Caco-2 (cell line): ENCODE measurements at regions not wholly inside any gene's neighbourhood (a gene's known extent, or its start where the extent isn't known, plus 50 kb on each side); places are given as distances from the start of the nearest gene placed in this dataset.

Experiments used
- BruUV-seq: library from RNA; stranded (reverse); fragments of 400-500 nt; replicated peaks from 2 replicates; lab custom pipeline; 2021; lab: Mats Ljungman, UMichigan
- CTCF ChIA-PET: fragments of 300-600 bp; sonication (Branson Sonifier 250); formaldehyde crosslinking; loops from one replicate; lab custom pipeline; 2022; ENCODE audit warnings: antibody characterized with exemption; lab: Charles Lee
- POLR2A ChIA-PET: fragments of 300-600 bp; sonication (Branson Sonifier 250); formaldehyde crosslinking; loops from one replicate; lab custom pipeline; 2022; ENCODE audit warnings: antibody characterized with exemption; lab: Charles Lee
- DNase-seq, 2 experiments: peaks; one replicate each; pipeline versions ENCODE4 v3.0.0 to v3.0.0-alpha.2; 2020 to 2022
- H3K27me3 ChIP-seq: replicated peaks from 2 replicates; pipeline ENCODE4 v1.6.0; 2011; ENCODE audit warnings: low read length; ENCODE audit not compliant: control insufficient read depth, insufficient read depth
- H3K36me3 ChIP-seq: 2 replicates; pipeline ENCODE4 v1.5.1; 2011; ENCODE audit warnings: low read length; ENCODE audit not compliant: control insufficient read depth, insufficient read depth
- H3K4me1 ChIP-seq: fragments of 250-450 bp; sonication (Bioruptor Pico); 2 replicates; pipeline ENCODE4 v1.5.1; 2020; ENCODE audit warnings: mild to moderate bottlenecking
- H3K4me3 ChIP-seq: 2 replicates; pipeline ENCODE4 v1.5.1; 2011; ENCODE audit warnings: low read depth, mild to moderate bottlenecking, control low read depth, low read length
- H3K9me3 ChIP-seq: fragments of 250-450 bp; sonication (Bioruptor Pico); 2 replicates; pipeline ENCODE4 v1.5.1; 2020; ENCODE audit warnings: mild to moderate bottlenecking, moderate library complexity
- H3K27ac Mint-ChIP-seq: one replicate; pipeline ENCODE4 v1.8.0; 2022; ENCODE audit warnings: mixed read lengths; ENCODE audit not compliant: unreplicated experiment
- H3K27me3 Mint-ChIP-seq: one replicate; pipeline ENCODE4 v1.8.0; 2022; ENCODE audit warnings: mixed read lengths; ENCODE audit not compliant: insufficient read depth, unreplicated experiment
- H3K36me3 Mint-ChIP-seq: one replicate; pipeline ENCODE4 v1.8.0; 2022; ENCODE audit warnings: mild to moderate bottlenecking, mixed read lengths; ENCODE audit not compliant: insufficient read depth, unreplicated experiment
- H3K4me1 Mint-ChIP-seq: one replicate; pipeline ENCODE4 v1.8.0; 2022; ENCODE audit warnings: low read depth, mixed read lengths; ENCODE audit not compliant: unreplicated experiment
- H3K4me3 Mint-ChIP-seq: one replicate; pipeline ENCODE4 v1.8.0; 2022; ENCODE audit warnings: mild to moderate bottlenecking, moderate library complexity, mixed read lengths; ENCODE audit not compliant: unreplicated experiment
- H3K9me3 Mint-ChIP-seq: one replicate; pipeline ENCODE4 v1.8.0; 2022; ENCODE audit warnings: mixed read lengths; ENCODE audit not compliant: unreplicated experiment
- CTCF ChIP-seq, 2 experiments: fragments of 200-600 bp in 1 of 2; IDR thresholded peaks; 1 replicate in 1 of 2; 2 replicates in 1 of 2; pipeline versions ENCODE4 v1.5.1 to v1.8.0; 2011 to 2022; ENCODE audit warnings: antibody characterized with exemption in 1 of 2, control low read depth in 1 of 2, inconsistent platforms in 1 of 2, low read depth in 1 of 2, low read length in 1 of 2, mild to moderate bottlenecking in 1 of 2, moderate library complexity in 1 of 2; ENCODE audit not compliant: insufficient read depth in 1 of 2, severe bottlenecking in 1 of 2, unreplicated experiment in 1 of 2
- intact Hi-C: fragments of 100-400 bp; cut with micrococcal nuclease; formaldehyde crosslinking; loops from one replicate; pipeline ENCODE4 v1.10.0; 2022; ENCODE audit not compliant: unreplicated experiment

GRCh38 chr10:83538047-83538446 is 601.3 kb upstream of the GHITM start:
- POLR2A ChIA-PET, result no interaction called here
- peaks cover 2% of the 10 kb centered on the region for H3K27me3 Mint-ChIP-seq
- no peaks in the 10 kb centered on the region for H3K4me1 ChIP-seq

GRCh38 chr10:83539528-83540308 is 599.6 kb upstream of the GHITM start:
- no peaks in the 10 kb centered on the region for H3K9me3 ChIP-seq
- Mint-ChIP-seq H3K9me3 (no peaks in the 10 kb centered on the region), H3K36me3 (no peaks in the 10 kb centered on the region), H3K27me3 (peaks cover 2% of the 10 kb centered on the region), H3K4me3 (no peak overlapping the region), H3K4me1 (no peaks in the 10 kb centered on the region), H3K27ac (no peak overlapping the region)
- TF ChIP-seq CTCF (IDR thresholded peaks at IDR 0.05; ENCODE audit: insufficient read depth in 1 of 2, low read depth in 1 of 2, low read length in 1 of 2, severe bottlenecking in 1 of 2, unreplicated experiment in 1 of 2), result no peak
- H3K4me3 ChIP-seq, result no peak overlapping the region
- H3K4me1 ChIP-seq, result no peaks in the 10 kb centered on the region
- POLR2A ChIA-PET, result no interaction called here
- H3K36me3 ChIP-seq, result no peaks in the 10 kb centered on the region
- intact Hi-C loops, result no loop called here
- CTCF ChIA-PET, result no interaction called here
- no peaks in the 10 kb centered on the region for H3K27me3 ChIP-seq
- no TSS peak for BruUV-seq
- DNase-seq, result no peak

More at GRCh38 chr10:83538047-83538446, 601.3 kb upstream of the GHITM start:
- Histone ChIP-seq H3K36me3 (no peaks in the 10 kb centered on the region), H3K27me3 (no peaks in the 10 kb centered on the region), H3K4me3 (no peak overlapping the region), H3K9me3 (no peaks in the 10 kb centered on the region)
- CTCF ChIA-PET, result no interaction called here
- Mint-ChIP-seq H3K4me1 (no peaks in the 10 kb centered on the region), H3K9me3 (no peaks in the 10 kb centered on the region), H3K36me3 (no peaks in the 10 kb centered on the region), H3K27ac (no peak overlapping the region), H3K4me3 (no peak overlapping the region)
- intact Hi-C loops, result no loop called here
- no peak for DNase-seq
- BruUV-seq, result no TSS peak
- TF ChIP-seq CTCF (IDR thresholded peaks at IDR 0.05; ENCODE audit: insufficient read depth in 1 of 2, low read depth in 1 of 2, low read length in 1 of 2, severe bottlenecking in 1 of 2, unreplicated experiment in 1 of 2), result no peak

GRCh38 chr10:83541046-83541445 is 598.3 kb upstream of the GHITM start:
- BruUV-seq, result no TSS peak
- H3K36me3 ChIP-seq, result no peaks in the 10 kb centered on the region
- TF ChIP-seq CTCF (IDR thresholded peaks at IDR 0.05; ENCODE audit: insufficient read depth in 1 of 2, low read depth in 1 of 2, low read length in 1 of 2, severe bottlenecking in 1 of 2, unreplicated experiment in 1 of 2), result no peak
- H3K4me3 ChIP-seq, result no peak overlapping the region
- H3K4me1 ChIP-seq, result peaks cover 5% of the 10 kb centered on the region; the same call in 1 of the 2 replicates
- H3K27me3 ChIP-seq, result no peaks in the 10 kb centered on the region
- H3K4me3 Mint-ChIP-seq, result no peak overlapping the region
- H3K9me3 ChIP-seq, result no peaks in the 10 kb centered on the region
- POLR2A ChIA-PET, result no interaction called here
- peaks cover 2% of the 10 kb centered on the region for H3K27me3 Mint-ChIP-seq
- no peak for DNase-seq
- no peaks in the 10 kb centered on the region for H3K36me3 Mint-ChIP-seq
- peaks cover 8% of the 10 kb centered on the region for H3K4me1 Mint-ChIP-seq
- no peak overlapping the region for H3K27ac Mint-ChIP-seq
- intact Hi-C loops, result no loop called here
- CTCF ChIA-PET, result no interaction called here
- H3K9me3 Mint-ChIP-seq, result no peaks in the 10 kb centered on the region
